Tibial nerve (tissue), 4 donors: ENCODE measurements at regions not wholly inside any gene's neighbourhood (a gene's known extent, or its start where the extent isn't known, plus 50 kb on each side); places are given as distances from the start of the nearest gene placed in this dataset.

Experiments
- CTCF ChIP-seq, 5 experiments: fragments of 200-600 bp in 3 of 5; fragments of 450-650 bp in 2 of 5; sonication (generic) in 3 of 5; IDR thresholded peaks; one replicate each; pipeline ENCODE4 v1.5.1; 2016 to 2019; ENCODE audit warnings: antibody characterized with exemption in 5 of 5, mild to moderate bottlenecking in 3 of 5, moderate library complexity in 2 of 5
- EP300 ChIP-seq, 2 donors: sonication (generic); formaldehyde crosslinking; IDR thresholded peaks; one replicate each; pipeline ENCODE4 v1.6.1; 2017; ENCODE audit warnings: antibody characterized with exemption in 2 of 2, mild to moderate bottlenecking in 1 of 2
- POLR2A ChIP-seq, 2 donors: fragments of 450-650 bp; IDR thresholded peaks; one replicate each; pipeline ENCODE4 v1.6.1; 2017; ENCODE audit warnings: antibody characterized with exemption in 2 of 2, mild to moderate bottlenecking in 2 of 2, moderate library complexity in 2 of 2

- no peak for TF ChIP-seq CTCF (IDR thresholded peaks at IDR 0.05)
- TF ChIP-seq POLR2A (IDR thresholded peaks at IDR 0.05), result no peak
- no peak for TF ChIP-seq EP300 (IDR thresholded peaks at IDR 0.05)
Measured at GRCh38 chrX:107556967-107557366, 71.3 kb upstream of the PRPS1 start.
